Activated naive CD4-positive, alpha-beta T cell treated with Interleukin-2 at 50 U/mL for 16 hours (primary cell): ENCODE measurements at regions not wholly inside any gene's neighbourhood (a gene's known extent, or its start where the extent isn't known, plus 50 kb on each side); places are given as distances from the start of the nearest gene placed in this dataset.

ENCODE experiments used
- DNase-seq: peaks from one replicate; pipeline ENCODE4 v3.0.0-alpha.2; 2020

DNA sequence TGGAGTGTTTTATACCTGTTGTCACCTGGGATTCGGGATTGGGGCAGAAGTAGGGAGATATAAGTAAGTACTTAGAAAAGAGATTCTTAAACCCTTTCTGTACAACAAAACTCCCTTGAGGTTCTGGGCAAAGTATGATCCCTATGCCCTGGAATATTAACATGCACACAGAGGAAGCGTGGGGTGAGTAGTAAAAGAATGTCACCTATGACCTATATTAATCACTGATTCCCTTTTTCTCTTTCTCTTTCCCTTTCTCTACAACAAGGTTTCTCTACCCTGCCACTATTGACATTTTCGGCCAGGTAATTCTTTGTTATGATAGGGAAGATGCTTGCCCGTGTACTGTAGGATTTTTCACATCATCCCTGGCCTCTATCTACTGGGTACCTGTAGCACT lies 209.7 kb upstream of the PLET1 start:
- no peak for DNase-seq

GRCh38 chr11:112471731-112472130 lies 211.1 kb upstream of the PLET1 start:
- no peak for DNase-seq

- no peak for DNase-seq
Observed at GRCh38 chr11:112477152-112477551, 216.5 kb upstream of the PLET1 start.

- no peak for DNase-seq
Observed at GRCh38 chr11:112477581-112478317, 217.1 kb upstream of the PLET1 start.

DNA sequence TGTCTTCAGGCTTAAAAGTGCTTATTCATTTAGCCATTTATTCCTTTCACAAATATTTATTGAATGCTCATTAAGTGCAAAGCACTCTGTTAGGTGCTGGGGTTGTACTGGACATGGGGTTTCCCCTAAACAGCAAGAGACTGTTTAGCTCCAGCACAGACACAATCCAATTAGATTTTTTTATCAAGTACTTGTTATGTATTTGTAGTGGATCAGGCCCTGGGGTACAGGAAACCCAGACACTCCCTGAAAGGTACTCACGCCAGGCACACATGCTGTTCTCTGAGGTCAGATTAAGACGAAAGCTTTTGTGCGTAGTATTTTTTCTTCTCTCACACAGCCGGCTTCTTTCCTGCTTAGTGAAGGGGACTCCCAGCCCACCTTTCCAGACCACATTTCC lies 218.1 kb upstream of the PLET1 start:
- no peak for DNase-seq

GRCh38 chr11:112481431-112481830 lies 220.8 kb upstream of the PLET1 start:
- no peak for DNase-seq

- no peak for DNase-seq
Observed at GRCh38 chr11:112481893-112482292, 221.2 kb upstream of the PLET1 start.

- no peak for DNase-seq
Observed at GRCh38 chr11:112485280-112485679, 224.6 kb upstream of the PLET1 start.

DNA sequence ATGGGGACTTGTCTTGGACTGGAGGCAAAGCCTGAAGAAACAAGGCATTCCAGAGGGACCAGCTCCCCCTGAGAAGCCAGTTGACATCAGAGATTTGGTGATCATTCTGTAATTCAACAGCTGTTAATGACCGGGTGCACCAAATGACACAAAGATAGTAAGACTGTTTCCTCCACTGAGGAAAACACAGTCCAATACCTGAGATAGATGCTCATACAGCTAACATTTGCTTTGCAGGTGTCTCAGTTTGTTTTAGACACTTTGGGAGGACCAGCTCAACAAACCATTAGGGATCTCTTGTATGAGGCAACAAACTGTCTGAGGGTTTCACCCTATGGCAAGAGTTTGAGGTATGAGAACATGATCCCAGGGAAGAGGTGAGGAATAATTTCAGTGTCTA lies 237.2 kb upstream of the PLET1 start:
- DNase-seq, result no peak

GRCh38 chr11:112498701-112499100 lies 238.0 kb upstream of the PLET1 start:
- no peak for DNase-seq

- no peak for DNase-seq
Observed at GRCh38 chr11:112499153-112499880, 238.7 kb upstream of the PLET1 start.

GRCh38 chr11:112499881-112500204 lies 239.2 kb upstream of the PLET1 start:
- no peak for DNase-seq

- no peak for DNase-seq
Observed at GRCh38 chr11:112503410-112503809, 242.8 kb upstream of the PLET1 start.

DNA sequence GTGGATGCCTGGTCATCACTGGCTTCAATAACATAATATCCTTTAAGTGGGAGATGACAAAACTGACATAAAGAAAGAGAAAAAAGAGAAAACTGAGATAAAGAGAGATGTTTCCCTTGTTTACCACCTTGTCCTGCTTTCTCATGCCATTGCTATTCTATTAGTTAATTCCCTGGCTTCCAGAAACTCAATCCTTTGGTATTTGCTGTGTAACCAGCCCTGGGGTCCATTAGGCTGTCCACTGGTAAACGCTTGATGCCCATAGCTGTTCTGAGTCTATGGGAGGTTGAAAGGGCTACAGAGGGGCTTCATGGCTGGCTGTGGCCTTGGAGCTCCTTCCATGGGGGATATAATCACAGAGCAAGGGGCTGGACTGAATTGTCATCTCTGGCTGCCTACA lies 243.4 kb upstream of the PLET1 start:
- no peak for DNase-seq

- DNase-seq, result no peak
Observed at GRCh38 chr11:112506852-112507251, 246.2 kb upstream of the PLET1 start.

DNA sequence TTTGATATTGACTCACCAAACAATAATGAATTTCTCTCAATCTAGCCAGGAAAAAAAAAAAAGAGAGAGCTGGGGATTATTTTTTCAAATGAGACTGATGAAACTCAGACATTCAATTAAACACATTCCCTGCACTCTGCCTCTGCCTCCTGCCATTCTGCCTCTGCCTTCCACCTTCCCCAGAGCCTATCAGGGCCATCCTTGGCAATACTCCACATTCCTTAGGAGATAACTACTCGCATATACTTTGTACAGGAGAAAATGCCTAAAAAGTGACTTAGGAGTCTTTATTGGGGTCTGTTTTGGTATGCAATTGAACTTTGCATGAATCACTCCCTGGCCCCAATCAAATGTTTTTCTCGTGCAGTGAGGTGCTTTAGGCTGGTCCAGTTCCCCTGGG lies 246.6 kb upstream of the PLET1 start:
- no peak for DNase-seq

GRCh38 chr11:112508750-112509149 lies 248.1 kb upstream of the PLET1 start:
- no peak for DNase-seq

- no peak for DNase-seq
Observed at GRCh38 chr11:112509300-112509699, 248.6 kb upstream of the PLET1 start.

GRCh38 chr11:112511271-112511670 lies 250.6 kb upstream of the PLET1 start:
- DNase-seq, result no peak

- DNase-seq, result no peak
Observed at GRCh38 chr11:112511911-112512310, 251.3 kb upstream of the PLET1 start.

DNA sequence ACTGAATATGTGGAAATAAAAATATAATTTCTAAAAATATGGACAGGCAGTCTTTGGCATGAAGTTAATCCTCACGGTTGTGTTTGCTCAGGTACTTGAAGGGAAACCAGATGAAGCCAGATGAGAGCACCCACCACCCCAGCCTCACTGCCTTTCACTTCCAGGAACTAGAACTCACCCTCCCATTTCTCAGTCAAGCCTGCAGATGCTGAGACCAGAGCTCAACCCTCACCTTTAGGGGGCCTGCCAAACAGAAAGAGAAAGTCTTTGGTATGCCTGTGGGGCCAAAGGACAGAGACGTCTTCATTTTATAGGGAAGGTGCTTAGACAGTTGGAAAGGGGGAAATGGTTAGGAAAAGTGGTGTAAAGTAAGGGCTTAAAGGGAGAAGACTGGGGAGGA lies 252.8 kb upstream of the PLET1 start:
- DNase-seq, result no peak

- no peak for DNase-seq
Observed at GRCh38 chr11:112514011-112514740, 253.5 kb upstream of the PLET1 start.

GRCh38 chr11:112516261-112516660 lies 255.6 kb upstream of the PLET1 start:
- no peak for DNase-seq

DNA sequence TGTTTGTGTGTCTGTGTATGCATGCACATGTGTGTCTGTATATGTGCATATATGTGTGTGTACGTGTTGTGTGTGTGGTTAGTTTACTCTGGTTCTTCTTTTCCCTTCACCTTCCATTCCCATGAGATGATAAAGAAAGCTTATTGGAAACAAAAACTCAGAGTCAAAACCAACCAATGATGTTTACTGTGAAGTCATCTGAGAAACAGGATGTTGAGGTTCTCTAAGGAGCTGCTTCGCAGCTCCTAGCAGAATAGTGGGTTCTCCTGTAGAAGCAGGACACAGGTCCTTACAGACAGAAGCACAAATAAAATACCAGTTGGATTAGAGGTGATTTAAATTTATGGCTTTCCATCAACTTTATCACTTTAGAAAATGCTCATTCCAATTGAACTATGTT lies 256.1 kb upstream of the PLET1 start:
- no peak for DNase-seq
